ENCODE measurements at regions not wholly inside any gene's neighbourhood (a gene's known extent, or its start where the extent isn't known, plus 50 kb on each side); places are given as distances from the start of the nearest gene placed in this dataset.

DNA sequence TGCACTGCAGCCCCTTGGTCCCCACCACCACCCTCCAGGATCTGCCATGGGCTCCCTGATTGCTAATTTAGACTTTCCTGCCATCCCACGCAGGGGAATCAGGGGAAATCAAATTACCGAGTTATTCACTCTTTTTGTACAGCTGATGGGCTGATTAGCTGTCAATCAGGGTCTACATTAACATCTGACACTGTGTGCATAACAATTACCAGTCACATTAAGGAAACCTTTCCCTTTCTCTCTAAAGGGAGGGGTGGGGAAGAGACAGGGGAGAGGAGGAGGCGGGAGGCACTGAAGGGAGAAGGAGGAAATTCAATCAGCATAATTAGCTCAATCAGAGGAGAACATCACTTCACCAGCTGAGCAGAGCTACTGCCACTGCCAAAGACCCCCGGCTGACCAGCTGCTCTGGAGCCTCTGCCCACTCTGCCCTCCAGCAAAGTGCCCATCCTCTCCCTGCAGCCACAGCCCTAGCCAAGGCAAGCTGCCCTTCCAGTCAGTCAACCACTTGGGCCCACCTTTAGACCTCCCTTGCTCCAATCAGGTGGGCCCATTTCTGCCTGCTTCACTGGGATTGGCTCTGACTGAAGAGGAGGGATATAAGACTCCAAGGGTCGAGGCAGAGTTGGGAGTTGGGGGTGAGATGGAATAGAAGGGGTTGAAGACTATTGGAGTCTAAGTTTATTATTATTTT, 199.3 kb upstream of the ZC3H12A start:
- no peak for DNase-seq (ENCODE audit: low spot score)

DNA sequence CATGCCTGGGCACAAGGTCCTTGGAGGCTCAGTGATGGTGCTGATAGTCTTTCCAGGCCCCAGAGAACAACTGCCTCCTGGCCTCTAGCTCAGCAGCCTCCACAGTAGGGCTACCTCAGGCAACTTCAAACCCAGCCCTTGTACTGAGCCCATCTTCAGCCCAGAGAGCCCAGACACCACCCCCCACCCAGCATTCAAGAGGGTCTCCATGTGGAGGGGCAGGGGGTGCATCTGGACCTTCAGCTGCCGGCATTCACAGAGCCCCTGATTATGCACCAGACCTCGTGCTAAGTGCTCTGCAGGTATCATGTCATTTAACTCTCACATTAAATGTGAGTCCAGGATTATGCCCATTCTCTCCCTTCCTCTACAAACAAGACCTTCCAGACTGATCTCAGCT, 197.0 kb upstream of the ZC3H12A start:
- DNase-seq (ENCODE audit: low spot score), result no peak

DNA sequence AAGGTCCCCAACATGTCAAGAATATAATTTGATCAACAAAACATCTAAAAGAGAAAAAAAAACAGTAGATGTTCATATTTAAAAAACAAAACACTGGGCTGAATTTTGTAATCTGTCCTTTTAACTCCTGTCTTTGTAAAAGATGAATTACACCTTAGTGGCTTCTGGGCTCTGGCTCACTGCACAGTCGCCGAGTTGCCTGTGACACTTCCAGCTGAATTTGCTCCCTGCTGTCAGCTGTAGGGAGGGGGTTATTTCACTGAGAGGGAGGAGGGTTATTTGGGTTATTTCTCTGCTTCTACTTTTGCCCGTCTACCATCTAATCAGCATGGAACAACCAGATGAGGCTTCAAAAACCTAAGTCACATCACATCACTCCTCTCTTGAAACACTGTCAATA, 193.0 kb upstream of the ZC3H12A start:
- DNase-seq (ENCODE audit: low spot score), result no peak

DNA sequence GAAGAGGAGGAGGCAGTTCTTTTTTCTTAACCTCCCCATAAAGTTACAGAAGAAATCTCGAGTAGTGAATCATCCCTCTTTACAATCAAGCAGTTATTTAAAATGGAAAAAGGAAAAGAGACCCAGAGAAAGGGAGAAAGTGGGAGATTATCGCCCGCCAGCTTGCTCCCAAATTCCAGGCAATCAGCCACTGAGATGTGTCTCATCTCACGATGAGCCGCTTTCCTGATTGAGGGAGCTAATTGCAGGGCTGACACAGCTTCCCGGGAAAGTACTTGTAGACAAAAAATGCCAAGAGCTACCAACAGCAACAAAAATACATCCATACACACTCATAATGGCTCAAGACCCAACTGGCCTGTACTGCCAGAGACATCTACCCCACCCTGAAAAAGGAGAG, 191.6 kb upstream of the ZC3H12A start:
- DNase-seq (ENCODE audit: low spot score), result no peak

DNA sequence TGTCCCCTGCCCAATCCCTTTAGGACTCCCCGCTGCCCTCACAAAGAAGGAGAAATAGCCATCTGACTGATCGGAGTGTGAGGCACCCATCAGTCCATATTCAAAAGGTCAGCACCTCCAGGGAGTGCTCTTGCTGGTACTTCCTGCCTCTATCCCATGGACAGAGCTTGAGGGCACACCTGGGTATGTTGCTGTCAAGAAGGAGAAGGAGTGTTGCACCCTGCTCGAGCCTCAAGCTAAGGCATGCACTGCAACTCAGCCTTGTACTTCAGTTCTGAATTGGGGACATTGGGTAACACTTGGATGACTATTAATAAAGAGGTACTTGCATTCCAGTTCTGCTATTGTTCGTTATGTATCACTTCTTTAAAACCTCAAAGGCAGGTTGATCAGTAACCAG, 190.3 kb upstream of the ZC3H12A start:
- DNase-seq (ENCODE audit: low spot score), result no peak

DNA sequence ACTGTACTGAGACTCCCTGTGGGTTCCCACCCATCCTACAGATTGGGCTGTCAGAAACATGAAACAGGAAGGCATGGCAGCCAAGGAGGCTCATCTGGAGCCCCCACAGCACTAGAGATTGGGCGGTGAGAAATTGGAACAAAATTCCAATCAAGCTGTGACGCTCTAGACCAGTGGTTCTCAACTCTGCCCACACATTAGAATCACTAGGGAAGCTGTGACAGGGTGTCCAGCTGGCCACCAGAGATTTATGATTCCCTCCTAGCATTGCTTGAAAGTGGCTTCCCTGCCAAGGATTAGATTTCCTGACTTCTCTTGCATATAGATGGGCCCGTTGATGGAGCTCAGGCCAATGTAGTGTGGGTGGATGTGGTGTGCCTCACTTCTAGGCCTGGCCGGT, 187.5 kb upstream of the ZC3H12A start:
- no peak for DNase-seq (ENCODE audit: low spot score)

DNA sequence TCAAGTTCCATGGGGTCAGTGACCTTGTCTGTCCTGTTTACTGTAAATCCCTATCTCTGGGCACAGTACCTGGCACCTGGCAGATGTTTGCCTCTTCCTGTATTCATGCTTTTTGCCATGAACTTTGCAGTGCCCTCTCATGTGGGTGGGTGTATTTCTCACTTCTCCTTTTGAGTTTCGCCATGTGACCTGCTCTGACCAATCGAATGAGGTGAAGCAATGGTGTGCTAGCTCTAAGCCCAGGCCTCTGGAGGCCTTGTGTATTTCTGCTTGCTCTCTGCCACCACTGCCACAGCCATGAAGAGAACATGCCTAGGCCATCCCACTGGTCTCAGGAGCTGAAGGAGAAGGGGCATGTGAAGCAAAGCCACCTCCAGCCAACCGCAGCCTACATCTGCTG, 185.5 kb upstream of the ZC3H12A start:
- no peak for DNase-seq (ENCODE audit: low spot score)

DNA sequence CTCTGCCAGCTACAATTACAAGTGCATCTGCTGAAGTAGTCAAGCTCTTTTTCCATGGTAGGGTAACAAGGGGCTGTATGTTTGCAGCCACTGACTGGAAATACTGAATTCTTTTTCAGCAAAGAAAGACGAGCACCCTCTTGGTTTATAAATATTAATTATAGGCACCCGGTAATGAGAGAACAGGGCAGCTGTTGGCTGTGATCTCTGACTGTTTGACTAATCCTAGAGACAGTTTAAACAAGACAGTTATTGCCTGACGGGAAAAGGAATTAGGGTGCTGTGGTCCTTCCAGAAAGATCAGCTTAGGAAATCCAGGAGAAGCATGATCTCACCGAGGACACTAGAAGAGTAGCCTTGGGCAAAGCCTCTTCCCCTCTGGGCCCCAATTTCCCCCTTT, 183.7 kb upstream of the ZC3H12A start:
- no peak for DNase-seq (ENCODE audit: low spot score)

DNA sequence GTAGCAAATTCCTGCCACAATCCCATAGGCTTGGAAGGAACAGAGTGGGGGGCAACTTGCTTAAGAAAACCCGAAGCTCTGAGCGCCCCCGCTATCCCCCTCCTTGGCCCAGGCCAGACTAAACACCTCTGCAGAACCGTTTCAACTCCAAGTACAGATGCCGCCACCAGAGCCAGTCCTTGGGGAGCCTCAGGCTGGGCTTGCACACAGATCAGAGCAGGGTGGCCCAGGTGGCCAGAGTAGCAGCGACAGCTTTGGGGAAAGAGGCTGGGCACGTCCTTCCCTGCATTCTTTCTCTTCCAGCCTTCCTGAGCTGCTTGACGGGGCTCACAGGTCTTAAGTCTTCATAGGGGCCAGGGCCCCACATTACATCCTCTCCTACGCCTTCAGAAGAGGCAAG, 181.6 kb upstream of the ZC3H12A start:
- no peak for DNase-seq (ENCODE audit: low spot score)

DNA sequence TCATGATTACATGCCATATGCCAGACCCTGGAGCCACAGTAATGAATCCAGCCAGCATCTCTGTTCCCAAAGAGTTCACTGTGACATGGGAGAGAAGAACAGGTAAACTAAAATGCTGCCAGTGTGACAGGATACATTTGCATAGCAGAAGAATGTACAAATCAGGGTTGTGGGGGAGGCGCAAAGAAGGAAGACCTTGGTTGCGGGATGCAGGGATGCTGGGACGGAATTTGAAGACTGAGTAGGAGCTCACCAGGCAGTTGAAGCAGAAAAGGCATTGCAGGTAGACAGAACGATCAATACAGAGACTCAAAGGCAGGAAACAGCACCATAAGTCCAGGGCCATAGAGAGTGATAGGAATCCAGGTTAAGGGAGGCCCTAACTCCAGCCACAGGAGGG, 180.3 kb upstream of the ZC3H12A start:
- no peak for DNase-seq (ENCODE audit: low spot score)

DNA sequence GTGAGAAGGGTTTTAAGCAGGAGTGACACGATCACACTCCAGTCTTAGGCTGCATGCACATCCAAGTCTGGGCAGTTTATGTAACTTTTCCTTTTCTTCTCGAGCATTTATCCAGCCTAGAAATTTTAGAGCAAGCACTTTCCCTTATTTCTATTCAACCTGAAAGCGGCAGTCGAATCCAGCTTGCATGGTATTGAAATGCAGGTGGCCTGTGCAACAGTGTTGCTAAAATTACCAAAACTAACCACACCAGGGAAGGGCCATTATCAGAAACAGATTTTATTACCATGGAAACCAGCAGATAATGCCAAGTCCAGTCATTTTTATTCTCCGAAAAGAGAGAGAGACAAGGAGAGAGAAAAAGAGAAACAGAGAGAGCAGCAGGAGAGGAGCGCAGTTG, 179.9 kb upstream of the ZC3H12A start:
- DNase-seq (ENCODE audit: low spot score), result no peak

DNA sequence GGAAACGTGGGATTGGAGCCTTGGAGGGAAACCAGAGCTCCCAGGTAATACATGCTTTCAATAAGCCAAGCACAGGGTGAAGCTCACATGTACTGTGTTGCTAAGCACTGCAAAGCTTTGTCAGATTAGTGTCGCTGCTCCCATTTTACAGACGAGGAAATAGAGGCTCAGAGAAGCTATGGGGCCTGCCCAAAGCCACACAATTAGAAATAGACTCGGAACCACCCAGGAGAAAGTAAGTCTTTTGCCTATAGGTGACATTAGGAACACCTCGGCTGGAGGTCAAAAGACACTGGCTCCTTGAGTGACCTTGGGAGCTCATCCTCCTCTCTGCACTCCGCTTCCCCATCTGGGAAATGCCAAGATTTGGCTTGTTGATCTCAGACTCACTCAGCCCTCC, 175.6 kb upstream of the ZC3H12A start:
- no peak for DNase-seq (ENCODE audit: low spot score)

DNA sequence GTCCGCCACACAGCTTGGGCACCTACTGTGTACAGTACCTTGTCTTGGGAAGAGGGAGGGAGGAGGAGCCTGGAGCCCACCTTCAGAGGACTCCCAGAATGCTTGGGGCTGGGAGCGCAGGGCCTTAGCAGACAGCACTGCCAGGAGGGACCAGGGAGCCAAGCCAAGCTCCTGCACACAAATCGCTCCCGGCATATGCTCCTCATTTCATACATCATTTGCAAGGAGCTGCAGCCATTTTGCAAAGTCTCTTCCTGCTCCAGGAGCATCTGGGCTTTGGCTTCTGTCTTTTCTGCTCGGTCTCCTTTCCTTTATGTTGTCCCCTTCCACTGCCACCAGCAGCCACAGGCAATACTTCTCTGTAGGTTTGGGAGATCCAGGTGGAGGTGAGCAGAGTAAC, 175.2 kb upstream of the ZC3H12A start:
- DNase-seq (ENCODE audit: low spot score), result no peak

DNA sequence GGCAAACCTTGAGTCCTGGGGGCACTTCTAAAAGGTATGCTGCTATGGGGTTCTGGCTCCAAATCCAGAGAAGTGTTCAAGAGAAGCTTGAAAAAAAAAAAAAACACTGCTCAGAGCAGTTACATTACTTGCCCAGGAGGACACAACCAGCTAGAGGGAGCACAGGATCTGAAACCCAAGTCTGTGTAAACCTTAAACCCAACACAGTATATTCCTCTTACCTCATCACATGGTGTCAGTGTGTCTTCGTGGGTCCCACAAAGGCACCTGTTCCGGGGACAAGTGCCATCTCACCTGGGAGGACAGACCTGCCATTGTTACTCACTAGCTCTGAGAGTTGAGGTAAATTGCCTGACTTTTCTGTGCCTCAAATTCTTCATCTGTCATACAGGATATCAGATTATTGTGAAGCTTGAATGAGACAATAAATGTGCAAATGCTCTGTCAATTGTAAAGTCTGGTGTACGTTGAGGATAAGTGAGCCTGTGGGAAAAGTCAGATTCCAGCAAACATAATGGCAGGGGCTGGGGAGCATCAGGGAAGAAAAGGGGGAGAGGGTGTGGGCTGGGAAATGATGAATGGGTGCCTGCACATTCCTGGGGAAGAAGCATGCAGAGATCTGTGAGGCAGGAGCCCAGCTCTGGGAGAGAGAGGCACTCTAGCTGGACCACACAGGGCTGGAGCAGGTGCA, 170.4 kb upstream of the ZC3H12A start:
- no peak for DNase-seq (ENCODE audit: low spot score)

DNA sequence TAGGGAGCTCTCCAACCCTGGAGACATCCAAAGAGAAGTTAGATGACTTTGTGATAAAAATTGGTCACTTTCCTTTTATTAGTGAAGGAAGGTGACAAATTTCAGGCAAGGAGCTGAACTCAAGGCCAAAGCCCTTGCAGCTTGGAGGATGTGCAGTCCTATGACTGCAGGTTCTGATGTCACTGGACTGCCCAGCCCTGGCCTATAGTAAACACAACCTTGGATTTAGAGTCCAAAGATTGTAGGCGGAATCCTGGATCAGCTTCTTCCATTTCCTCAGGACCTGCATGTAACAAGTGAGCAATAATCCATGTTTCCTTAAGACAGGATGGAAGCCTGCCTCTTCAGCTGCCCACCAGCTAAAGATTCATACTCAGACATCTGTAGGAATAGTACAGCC, 169.3 kb upstream of the ZC3H12A start:
- DNase-seq (ENCODE audit: low spot score), result no peak

DNA sequence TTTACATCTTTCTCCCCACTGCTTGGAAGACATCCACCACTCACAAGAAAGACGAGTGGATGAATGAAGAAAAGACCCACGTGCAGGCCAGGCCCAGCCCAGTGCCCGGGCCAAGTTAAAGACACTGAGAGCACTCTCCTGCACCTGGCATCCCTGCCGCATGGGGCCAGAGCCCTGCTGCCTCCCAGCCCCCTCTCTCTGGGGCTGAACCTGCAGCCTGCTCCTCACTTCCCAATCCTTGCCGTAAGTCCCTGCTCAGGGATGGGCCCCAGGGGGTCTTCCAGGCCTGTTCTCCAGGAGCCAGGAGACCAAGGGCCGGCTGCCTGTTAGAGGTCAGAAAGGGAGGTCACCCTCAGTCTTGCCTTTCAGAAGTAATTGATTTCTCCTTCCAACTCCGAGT, 168.5 kb upstream of the ZC3H12A start:
- no peak for DNase-seq (ENCODE audit: low spot score)

DNA sequence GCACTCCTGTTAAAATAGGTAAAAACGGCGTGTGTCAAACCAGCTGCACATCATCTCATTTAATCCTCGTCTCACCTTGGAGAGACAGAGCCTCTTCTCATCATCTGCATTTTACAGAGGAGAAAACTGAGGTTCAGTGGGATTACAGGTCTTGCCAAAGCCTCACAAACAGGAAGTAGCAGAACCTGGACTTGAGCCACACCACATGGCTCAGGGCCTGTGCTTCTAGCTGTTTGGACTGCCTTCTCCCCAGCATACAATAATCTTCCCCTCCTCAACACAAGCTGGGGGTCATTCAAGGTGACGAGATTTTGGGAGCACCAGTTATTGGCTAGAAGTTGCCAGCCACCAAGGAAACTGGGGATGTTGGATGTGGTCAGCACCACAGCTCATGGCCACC, 167.9 kb upstream of the ZC3H12A start:
- no peak for DNase-seq (ENCODE audit: low spot score)

DNA sequence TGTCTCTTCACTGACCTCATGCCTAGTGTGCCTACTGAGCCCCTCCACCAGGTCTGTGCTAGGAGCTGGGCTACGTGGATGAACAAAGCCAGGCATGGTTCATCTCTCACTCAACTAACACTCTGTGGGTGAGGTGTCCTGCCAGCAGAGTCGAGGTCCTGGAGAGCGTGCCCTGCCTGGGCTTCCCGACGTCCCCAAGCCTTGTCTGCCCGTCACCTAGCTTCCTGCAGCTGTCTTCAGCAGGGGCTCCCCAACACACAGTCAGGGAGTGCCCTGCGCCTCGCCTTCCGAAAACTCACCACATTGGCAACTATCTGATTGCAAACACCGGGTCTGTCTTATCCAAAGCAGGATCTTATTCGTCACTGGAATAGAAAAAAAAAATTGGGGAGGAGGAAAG, 167.5 kb upstream of the ZC3H12A start:
- no peak for DNase-seq (ENCODE audit: low spot score)

DNA sequence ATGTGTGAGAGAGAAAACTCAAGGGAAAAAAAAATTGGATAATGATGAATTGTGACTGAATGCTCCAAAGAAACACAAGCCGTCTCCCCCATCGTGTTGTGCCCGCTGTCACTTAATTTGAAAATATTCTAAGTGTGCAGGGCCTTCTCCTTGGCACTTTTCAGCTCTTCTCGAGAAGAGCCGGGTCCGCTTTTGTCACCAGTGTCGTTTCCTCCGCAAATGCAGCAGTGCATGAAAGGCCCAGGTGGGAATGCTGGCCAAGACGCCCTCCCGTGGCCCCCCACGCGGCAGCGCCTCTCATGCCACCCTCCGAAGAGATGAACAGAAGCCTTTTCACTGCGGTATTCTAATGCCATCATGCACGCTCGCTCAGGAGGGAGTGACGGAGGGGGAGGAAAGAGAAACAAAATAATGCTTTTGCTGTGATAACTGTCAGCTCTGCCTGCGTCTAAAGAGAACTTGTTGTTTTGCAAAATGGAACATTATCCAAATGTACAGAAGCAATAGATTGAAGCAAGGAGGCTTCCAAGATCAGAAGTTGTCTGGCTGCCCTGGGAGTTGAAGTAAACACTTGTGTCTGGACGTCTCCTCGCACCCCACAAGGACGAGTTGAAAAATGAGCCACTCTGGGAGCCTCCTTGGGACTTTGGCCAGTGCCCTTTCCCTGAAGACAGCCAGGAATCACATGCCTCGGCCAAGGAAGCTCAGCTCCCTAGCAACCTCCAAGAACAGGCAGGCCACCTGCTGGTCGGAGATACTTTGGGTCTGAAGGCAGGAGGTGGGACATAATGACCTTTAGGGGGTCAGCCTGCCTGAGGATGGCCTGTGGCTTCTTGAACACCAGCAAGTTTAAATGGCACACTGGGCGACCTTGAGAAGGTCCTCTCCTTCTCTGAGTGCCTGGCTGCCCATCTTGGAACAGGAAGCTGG, 166.1 kb upstream of the ZC3H12A start:
- no peak for DNase-seq (ENCODE audit: low spot score)

DNA sequence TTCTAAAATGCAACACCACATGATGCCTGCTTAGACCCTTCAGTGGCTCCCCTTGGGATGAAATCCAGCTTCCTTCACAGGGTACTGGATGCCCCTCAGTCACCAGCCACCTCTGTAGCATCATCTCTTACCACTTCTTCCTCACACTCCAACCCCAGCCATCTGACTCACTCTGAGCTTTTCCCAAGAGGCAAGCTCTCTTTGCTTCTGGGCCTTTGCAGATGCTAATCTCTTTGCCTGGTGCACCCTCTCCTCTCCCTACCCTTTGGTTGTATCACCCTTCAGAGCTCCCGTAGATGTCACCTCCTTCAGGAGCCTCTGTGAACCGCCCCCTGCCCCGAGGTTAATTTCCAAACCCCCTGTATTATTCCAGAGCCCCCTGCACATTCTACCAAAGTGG, 164.8 kb upstream of the ZC3H12A start:
- DNase-seq (ENCODE audit: low spot score), result no peak

DNA sequence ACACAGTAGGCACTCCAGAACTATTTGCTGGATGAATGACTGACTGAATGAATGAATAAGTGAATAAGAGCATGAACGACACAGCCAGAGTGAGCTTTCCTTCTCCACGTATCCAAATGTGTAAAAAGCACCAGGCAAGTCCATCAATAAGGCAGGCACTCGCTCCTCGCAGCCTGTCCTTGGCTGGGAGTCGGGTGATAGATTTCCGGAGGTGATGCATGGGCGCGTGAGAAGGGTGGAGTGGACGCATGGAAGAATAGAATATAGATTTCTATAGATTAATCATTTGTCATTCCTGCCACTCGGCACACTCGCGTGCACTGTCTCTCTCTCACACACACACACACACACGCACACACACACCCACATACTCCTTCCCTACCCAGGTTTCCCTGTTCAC, 164.3 kb upstream of the ZC3H12A start:
- no peak for DNase-seq (ENCODE audit: low spot score)

DNA sequence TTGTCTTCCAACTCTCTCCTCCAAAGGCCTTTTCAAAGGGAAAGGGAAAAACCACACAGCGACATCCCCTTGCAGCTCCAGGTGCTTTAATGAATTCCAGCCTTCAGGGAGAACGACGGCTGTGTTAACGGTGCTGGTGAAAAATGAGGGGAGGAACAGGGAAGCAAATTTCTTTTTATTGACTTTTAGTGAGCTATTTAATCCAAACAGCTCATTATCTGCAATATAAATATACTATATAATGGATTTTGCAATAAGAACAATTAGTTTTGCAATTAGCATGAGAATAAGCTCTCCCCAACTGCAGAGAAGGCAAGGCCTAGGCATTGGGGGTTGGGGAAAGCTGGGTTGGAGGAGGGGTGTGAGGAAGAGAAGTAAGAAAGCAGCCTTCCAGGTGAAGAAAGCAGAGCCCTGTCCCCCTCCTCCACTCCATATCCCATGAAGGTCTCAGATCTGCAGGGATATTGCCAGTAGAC, 159.0 kb upstream of the ZC3H12A start:
- DNase-seq (ENCODE audit: low spot score), result no peak

Measured in H4 (cell line).